Activated CD4-positive, alpha-beta T cell treated with anti-CD3 and anti-CD28 coated beads for 4 hours (primary cell): ENCODE measurements at regions not wholly inside any gene's neighbourhood (a gene's known extent, or its start where the extent isn't known, plus 50 kb on each side); places are given as distances from the start of the nearest gene placed in this dataset.

Experiments
- DNase-seq, 2 donors: peaks; one replicate each; pipeline ENCODE4 v3.0.0-alpha.2; 2020

- no peak for DNase-seq
These were observed 625.2 kb upstream of the CADM1 start for GRCh38 chr11:116129456-116129855.

GRCh38 chr11:116126562-116126961, 622.3 kb upstream of the CADM1 start:
- no peak for DNase-seq

GRCh38 chr11:116124922-116125714, 620.9 kb upstream of the CADM1 start:
- no peak for DNase-seq

GRCh38 chr11:116123739-116124138, 619.5 kb upstream of the CADM1 start:
- no peak for DNase-seq

GRCh38 chr11:116122697-116123472, 618.7 kb upstream of the CADM1 start:
- DNase-seq = no peak

- no peak for DNase-seq
These were observed 614.9 kb upstream of the CADM1 start for GRCh38 chr11:116119158-116119557.

- no peak for DNase-seq
These were observed 613.9 kb upstream of the CADM1 start for GRCh38 chr11:116118138-116118470.

- no peak for DNase-seq
These were observed 613.3 kb upstream of the CADM1 start for GRCh38 chr11:116117331-116118137.

- no peak for DNase-seq
These were observed 611.6 kb upstream of the CADM1 start for GRCh38 chr11:116115801-116116200.

GRCh38 chr11:116114198-116114651, 610.0 kb upstream of the CADM1 start:
- DNase-seq = no peak

- DNase-seq = no peak
These were observed 608.1 kb upstream of the CADM1 start for GRCh38 chr11:116112087-116112935.

GRCh38 chr11:116111546-116111945, 607.3 kb upstream of the CADM1 start:
- DNase-seq = no peak

- DNase-seq = no peak
These were observed 606.6 kb upstream of the CADM1 start for GRCh38 chr11:116110802-116111201.

GRCh38 chr11:116110356-116110755, 606.1 kb upstream of the CADM1 start:
- no peak for DNase-seq

GRCh38 chr11:116109228-116109627, 605.0 kb upstream of the CADM1 start:
- no peak for DNase-seq

- no peak for DNase-seq
These were observed 603.9 kb upstream of the CADM1 start for GRCh38 chr11:116108161-116108560.

- DNase-seq = no peak
These were observed 603.0 kb upstream of the CADM1 start for GRCh38 chr11:116107229-116107628.

GRCh38 chr11:116104498-116105174, 600.4 kb upstream of the CADM1 start:
- DNase-seq = no peak

GRCh38 chr11:116101902-116102301, 597.7 kb upstream of the CADM1 start:
- DNase-seq = no peak

GRCh38 chr11:116100016-116100415, 595.8 kb upstream of the CADM1 start:
- no peak for DNase-seq

GRCh38 chr11:116099541-116099940, 595.3 kb upstream of the CADM1 start:
- no peak for DNase-seq
